Mucosa of descending colon (tissue), 3 donors: ENCODE measurements at regions not wholly inside any gene's neighbourhood (a gene's known extent, or its start where the extent isn't known, plus 50 kb on each side); places are given as distances from the start of the nearest gene placed in this dataset.

Experiments used
- ATAC-seq: fragments of 200-7000 bp; cut with Tn5 transposase; one replicate; pipeline ENCODE4 v1.9.1; 2020; ENCODE audit warnings: mild to moderate bottlenecking, moderate library complexity
- DNase-seq, 3 donors: peaks; one replicate each; pipeline ENCODE4 v3.0.0-alpha.2; 2020
- H3K36me3 ChIP-seq: fragments of 200-600 bp; one replicate; pipeline ENCODE4 v1.8.0; 2021; ENCODE audit warnings: low read depth, mild to moderate bottlenecking
- H3K4me1 ChIP-seq: fragments of 200-600 bp; one replicate; pipeline ENCODE4 v1.8.0; 2021; ENCODE audit warnings: low read depth, mild to moderate bottlenecking
- H3K4me3 ChIP-seq: fragments of 200-600 bp; one replicate; pipeline ENCODE4 v1.8.0; 2021; ENCODE audit warnings: mild to moderate bottlenecking
- H3K9me3 ChIP-seq: fragments of 200-600 bp; one replicate; pipeline ENCODE4 v1.8.0; 2021; ENCODE audit warnings: mild to moderate bottlenecking
- CTCF ChIP-seq: fragments of 200-600 bp; IDR thresholded peaks from one replicate; pipeline ENCODE4 v1.8.0; 2022; ENCODE audit warnings: antibody characterized with exemption, mild to moderate bottlenecking
- intact Hi-C, 2 donors: fragments of 100-400 bp; cut with DNase I in 1 of 2; cut with micrococcal nuclease in 1 of 2; formaldehyde crosslinking; loops; one replicate each; pipeline versions ENCODE4 v1.11.0 to v1.11.1; 2022; cut with DNase I, micrococcal nuclease
- donor health status: DM: no; HTN: no; CAD: no; lungs with moderate emphysema.
- donor health status: DM: no; HTN: no; CAD: no.
- donor health status: DM: no; HTN: yes; CAD: no.

- ATAC-seq (no peak), DNase-seq (peak in 1 of 3 donors; percentile 30)
- no peaks in the 10 kb centered on the region for H3K9me3 ChIP-seq
- TF ChIP-seq CTCF: no peak
- no peaks in the 10 kb centered on the region for H3K4me1 ChIP-seq
- H3K36me3 ChIP-seq: no peaks in the 10 kb centered on the region
- intact Hi-C loops: no loop called here
- no peak overlapping the region for H3K4me3 ChIP-seq
These were observed 87.1 kb downstream of the CEBPB start for GRCh38 chr20:50277460-50278376.

GRCh38 chr20:50278377-50278683 is 87.7 kb downstream of the CEBPB start:
- no peaks in the 10 kb centered on the region for H3K4me1 ChIP-seq
- intact Hi-C loops: no loop called here
- no peak overlapping the region for H3K4me3 ChIP-seq
- peak in 1 of 3 donors; percentile 32 for DNase-seq
- H3K9me3 ChIP-seq: no peaks in the 10 kb centered on the region
- TF ChIP-seq CTCF: no peak
- no peaks in the 10 kb centered on the region for H3K36me3 ChIP-seq
- ATAC-seq: peak; percentile 2

GRCh38 chr20:50278684-50279531 is 88.3 kb downstream of the CEBPB start:
- H3K4me3 ChIP-seq: no peak overlapping the region
- intact Hi-C loops: no loop called here
- H3K4me1 ChIP-seq: peaks cover 4% of the 10 kb centered on the region
- ATAC-seq (peak; percentile 79), DNase-seq (peak; percentile 81 to 84 (median 84))
- H3K36me3 ChIP-seq: no peaks in the 10 kb centered on the region
- no peaks in the 10 kb centered on the region for H3K9me3 ChIP-seq
- TF ChIP-seq CTCF: no peak

GRCh38 chr20:50279988-50280850 is 89.6 kb downstream of the CEBPB start:
- Histone ChIP-seq H3K4me3 (no peak overlapping the region), H3K36me3 (no peaks in the 10 kb centered on the region), H3K9me3 (no peaks in the 10 kb centered on the region), H3K4me1 (peaks cover 11% of the 10 kb centered on the region)
- intact Hi-C loops: loop anchor here in 1 of 2 donors (10.0 kb wide), 1 partner anchor 85 kb away; the partner anchor contains the start of gene CEBPB
- TF ChIP-seq CTCF: no peak
- peak in 1 of 3 donors; percentile 21 for DNase-seq
- ATAC-seq: no peak
